ENCODE measurements at regions not wholly inside any gene's neighbourhood (a gene's known extent, or its start where the extent isn't known, plus 50 kb on each side); places are given as distances from the start of the nearest gene placed in this dataset.

- Histone ChIP-seq H3K27ac (peak overlapping the region; percentile 27 to 33; a peak in 4 of 6 replicates), H3K4me1 (peaks cover 45% of the 10 kb centered on the region), H3K9me3 (no peaks in the 10 kb centered on the region), H3K4me2 (peak overlapping the region; percentile 62; the same call in 1 of the 3 replicates), H3K4me3 (no peak overlapping the region)
- FAIRE-seq = no peak
- 89% methylated on average over 8 of the region's 8 CpGs for WGBS (ENCODE audit: missing lambda C conversion rate)
- no peak for TF ChIP-seq CBX2 (IDR thresholded peaks at IDR 0.05; ENCODE audit: borderline replicate concordance, low read depth)
- TF ChIP-seq MAFK (IDR thresholded peaks at IDR 0.05; ENCODE audit: partially characterized antibody) = no peak
- DNase-seq (ENCODE audit: low read depth in 1 of 2, low spot score in 1 of 2) = no peak
- ChIA-PET POLR2A (no interaction called here), CTCF (interaction anchor here (0.7 kb wide), 1 partner anchor 13 kb away, joined by 4 read pairs; no protein-coding TSS in a partner anchor)
- no peak for ATAC-seq
Measured at GRCh38 chr1:243926299-243926698, 76.3 kb upstream of the AKT3 start.

GRCh38 chr1:243924588-243925349 lies 74.7 kb upstream of the AKT3 start:
- POLR2A ChIA-PET = no interaction called here
- CTCF ChIA-PET = interaction anchor here (0.9 kb wide), 1 partner anchor 17 kb away, joined by 3 read pairs; no protein-coding TSS in a partner anchor
- H3K27ac ChIP-seq = peak overlapping the region; percentile 39 to 74
- ATAC-seq (peak; percentile 17 to 20; a peak in 3 of 6 replicates), DNase-seq (ENCODE audit: low read depth in 1 of 2, low spot score in 1 of 2) (no peak), FAIRE-seq (no peak)
- WGBS (ENCODE audit: missing lambda C conversion rate) = 60% methylated on average over 11 of the region's 11 CpGs
- TF ChIP-seq EP300 (IDR thresholded peaks at IDR 0.05) (no peak), RFX5 (IDR thresholded peaks at IDR 0.05) (no peak), FOSL2 (IDR thresholded peaks at IDR 0.05) (no peak), FOSL2 (CRISPR knock-in tag; IDR thresholded peaks at IDR 0.05) (no peak), CEBPB (IDR thresholded peaks at IDR 0.05) (peak in 1 of 2 experiments; percentile 56; a peak in 1 of 4 replicates)
- peak overlapping the region; percentile 67 for H3K4me2 ChIP-seq
- peaks cover 45% of the 10 kb centered on the region for H3K4me1 ChIP-seq
- no peak overlapping the region for H3K4me3 ChIP-seq
- H3K9me3 ChIP-seq = no peaks in the 10 kb centered on the region

DNA sequence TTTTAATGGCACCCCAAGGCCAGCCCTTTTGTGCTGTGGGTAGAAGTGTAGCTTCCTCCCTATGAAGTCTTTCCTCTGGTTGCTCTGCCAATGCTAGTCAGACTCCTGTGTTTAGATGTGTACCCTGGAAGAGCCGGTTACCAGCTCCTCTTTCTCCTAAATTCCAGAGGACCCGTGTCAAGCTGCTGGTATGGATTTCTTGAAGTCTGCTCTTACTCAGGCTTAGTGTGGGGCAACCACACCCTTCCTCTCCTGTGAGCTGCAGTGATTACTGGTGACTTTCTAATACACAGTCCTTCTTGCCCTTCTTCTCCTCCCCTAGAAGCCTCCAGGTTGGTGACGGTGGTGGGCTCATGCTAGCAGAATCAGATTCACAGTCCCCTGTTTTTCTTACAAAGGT lies 74.1 kb upstream of the AKT3 start:
- no peak for FAIRE-seq
- peak; percentile 45 to 59; a peak in 4 of 6 replicates for ATAC-seq
- CTCF ChIA-PET = interaction anchor here (1.0 to 2.6 kb wide), 2 partner anchors 32 to 349 kb away, joined by 3 to 10 read pairs; no protein-coding TSS in a partner anchor
- no peak overlapping the region for H3K4me3 ChIP-seq
- 26% methylated on average over 3 of the region's 3 CpGs for WGBS (ENCODE audit: missing lambda C conversion rate)
- no peaks in the 10 kb centered on the region for H3K9me3 ChIP-seq
- peak in 1 of 2 experiments; percentile 36 for DNase-seq (ENCODE audit: low read depth in 1 of 2, low spot score in 1 of 2)
- POLR2A ChIA-PET = no interaction called here
- H3K4me1 ChIP-seq = peaks cover 45% of the 10 kb centered on the region
- H3K4me2 ChIP-seq = peak overlapping the region; percentile 67
- TF ChIP-seq MYC (IDR thresholded peaks at IDR 0.05; ENCODE audit: borderline replicate concordance, low read length) (no peak), NPAS2 (CRISPR knock-in tag; IDR thresholded peaks at IDR 0.05; ENCODE audit: borderline replicate concordance) (no peak), CHD4 (IDR thresholded peaks at IDR 0.05; ENCODE audit: borderline replicate concordance) (no peak)
- peak overlapping the region; percentile 39 to 74 for H3K27ac ChIP-seq

GRCh38 chr1:243923292-243924171 lies 73.5 kb upstream of the AKT3 start:
- peak overlapping the region; percentile 39 to 74; a peak in 5 of 6 replicates for H3K27ac ChIP-seq
- no peak overlapping the region for H3K4me3 ChIP-seq
- ATAC-seq = no peak
- H3K9me3 ChIP-seq = no peaks in the 10 kb centered on the region
- WGBS (ENCODE audit: missing lambda C conversion rate) = 88% methylated on average over 13 of the region's 13 CpGs
- CTCF ChIA-PET = interaction anchor here (1.0 to 2.6 kb wide), 2 partner anchors 32 to 350 kb away, joined by 3 to 10 read pairs; no protein-coding TSS in a partner anchor
- H3K4me1 ChIP-seq = peaks cover 45% of the 10 kb centered on the region
- FAIRE-seq = no peak
- peak overlapping the region; percentile 67 for H3K4me2 ChIP-seq
- POLR2A ChIA-PET = no interaction called here
- no peak for DNase-seq (ENCODE audit: low read depth in 1 of 2, low spot score in 1 of 2)
- TF ChIP-seq USF2 (IDR thresholded peaks at IDR 0.05) (no peak), ATOH8 (CRISPR knock-in tag; IDR thresholded peaks at IDR 0.05; ENCODE audit: low read depth) (no peak), POLR2A (IDR thresholded peaks at IDR 0.05; ENCODE audit: low read length) (no peak), RARB (CRISPR knock-in tag; IDR thresholded peaks at IDR 0.05) (no peak), ELK1 (IDR thresholded peaks at IDR 0.05; ENCODE audit: low read depth, low read length) (no peak), CEBPB (IDR thresholded peaks at IDR 0.05) (no peak), RAD21 (conservative IDR thresholded peaks at IDR 0.05 in 1 of 2, IDR thresholded peaks at IDR 0.05 in 1 of 2) (no peak), ZNF302 (CRISPR knock-in tag; IDR thresholded peaks at IDR 0.05) (no peak), FOXS1 (CRISPR knock-in tag; IDR thresholded peaks at IDR 0.05) (no peak), NR3C1 (IDR thresholded peaks at IDR 0.05) (no peak)
- TF ChIP-seq, protein P1, sequence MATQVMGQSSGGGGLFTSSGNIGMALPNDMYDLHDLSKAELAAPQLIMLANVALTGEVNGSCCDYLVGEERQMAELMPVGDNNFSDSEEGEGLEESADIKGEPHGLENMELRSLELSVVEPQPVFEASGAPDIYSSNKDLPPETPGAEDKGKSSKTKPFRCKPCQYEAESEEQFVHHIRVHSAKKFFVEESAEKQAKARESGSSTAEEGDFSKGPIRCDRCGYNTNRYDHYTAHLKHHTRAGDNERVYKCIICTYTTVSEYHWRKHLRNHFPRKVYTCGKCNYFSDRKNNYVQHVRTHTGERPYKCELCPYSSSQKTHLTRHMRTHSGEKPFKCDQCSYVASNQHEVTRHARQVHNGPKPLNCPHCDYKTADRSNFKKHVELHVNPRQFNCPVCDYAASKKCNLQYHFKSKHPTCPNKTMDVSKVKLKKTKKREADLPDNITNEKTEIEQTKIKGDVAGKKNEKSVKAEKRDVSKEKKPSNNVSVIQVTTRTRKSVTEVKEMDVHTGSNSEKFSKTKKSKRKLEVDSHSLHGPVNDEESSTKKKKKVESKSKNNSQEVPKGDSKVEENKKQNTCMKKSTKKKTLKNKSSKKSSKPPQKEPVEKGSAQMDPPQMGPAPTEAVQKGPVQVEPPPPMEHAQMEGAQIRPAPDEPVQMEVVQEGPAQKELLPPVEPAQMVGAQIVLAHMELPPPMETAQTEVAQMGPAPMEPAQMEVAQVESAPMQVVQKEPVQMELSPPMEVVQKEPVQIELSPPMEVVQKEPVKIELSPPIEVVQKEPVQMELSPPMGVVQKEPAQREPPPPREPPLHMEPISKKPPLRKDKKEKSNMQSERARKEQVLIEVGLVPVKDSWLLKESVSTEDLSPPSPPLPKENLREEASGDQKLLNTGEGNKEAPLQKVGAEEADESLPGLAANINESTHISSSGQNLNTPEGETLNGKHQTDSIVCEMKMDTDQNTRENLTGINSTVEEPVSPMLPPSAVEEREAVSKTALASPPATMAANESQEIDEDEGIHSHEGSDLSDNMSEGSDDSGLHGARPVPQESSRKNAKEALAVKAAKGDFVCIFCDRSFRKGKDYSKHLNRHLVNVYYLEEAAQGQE (IDR thresholded peaks at IDR 0.05) = no peak
